ENCODE measurements at regions not wholly inside any gene's neighbourhood (a gene's known extent, or its start where the extent isn't known, plus 50 kb on each side); places are given as distances from the start of the nearest gene placed in this dataset.

DNA sequence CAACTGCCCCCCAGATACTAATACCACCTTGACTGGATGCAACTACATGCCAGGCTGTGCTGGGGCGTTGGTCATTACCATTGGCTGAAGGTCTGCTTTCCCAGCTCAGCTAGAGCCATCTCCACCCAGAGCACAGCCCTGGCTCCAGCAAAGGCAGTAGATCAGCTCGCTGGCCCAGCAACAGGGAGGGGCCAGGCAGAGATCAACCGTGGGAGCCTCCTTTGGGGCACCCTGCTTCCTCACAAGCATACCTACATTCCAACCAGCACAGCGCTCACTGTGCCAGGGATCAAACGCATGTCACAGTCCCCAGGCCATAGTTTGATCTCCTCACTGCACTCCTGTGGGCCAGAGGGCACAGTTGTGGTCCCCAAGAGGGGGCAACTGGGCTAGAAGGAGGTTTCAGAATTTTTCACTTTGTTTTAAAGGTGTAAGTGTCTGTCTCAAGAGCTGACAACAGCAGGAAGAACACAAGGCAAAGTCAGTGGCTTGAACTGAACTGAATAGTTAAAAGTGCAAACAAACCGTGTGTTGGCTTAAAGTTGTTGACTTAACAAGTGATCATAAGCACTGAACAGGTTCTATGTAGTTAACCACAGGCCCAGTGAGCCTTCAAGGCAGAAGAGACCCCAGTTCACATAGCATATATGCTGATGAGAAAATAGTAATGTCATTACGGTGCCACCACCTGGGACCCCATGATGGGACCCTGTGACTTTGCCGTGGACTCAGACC is 70.1 kb upstream of the BZW1 start:
- Histone ChIP-seq H3K36me3 (no peaks in the 10 kb centered on the region), H3K4me1 (peaks cover 0 to 8% (median 0%) of the 10 kb centered on the region in 4 donors), H3K9me3 (no peaks in the 10 kb centered on the region), H3K4me3 (no peak overlapping the region), H3K27me3 (no peaks in the 10 kb centered on the region), H3K27ac (peak overlapping the region in 2 of 4 donors; percentile 50 to 54)
- no peak for TF ChIP-seq POLR2A (IDR thresholded peaks at IDR 0.05)
- TF ChIP-seq, protein P1, sequence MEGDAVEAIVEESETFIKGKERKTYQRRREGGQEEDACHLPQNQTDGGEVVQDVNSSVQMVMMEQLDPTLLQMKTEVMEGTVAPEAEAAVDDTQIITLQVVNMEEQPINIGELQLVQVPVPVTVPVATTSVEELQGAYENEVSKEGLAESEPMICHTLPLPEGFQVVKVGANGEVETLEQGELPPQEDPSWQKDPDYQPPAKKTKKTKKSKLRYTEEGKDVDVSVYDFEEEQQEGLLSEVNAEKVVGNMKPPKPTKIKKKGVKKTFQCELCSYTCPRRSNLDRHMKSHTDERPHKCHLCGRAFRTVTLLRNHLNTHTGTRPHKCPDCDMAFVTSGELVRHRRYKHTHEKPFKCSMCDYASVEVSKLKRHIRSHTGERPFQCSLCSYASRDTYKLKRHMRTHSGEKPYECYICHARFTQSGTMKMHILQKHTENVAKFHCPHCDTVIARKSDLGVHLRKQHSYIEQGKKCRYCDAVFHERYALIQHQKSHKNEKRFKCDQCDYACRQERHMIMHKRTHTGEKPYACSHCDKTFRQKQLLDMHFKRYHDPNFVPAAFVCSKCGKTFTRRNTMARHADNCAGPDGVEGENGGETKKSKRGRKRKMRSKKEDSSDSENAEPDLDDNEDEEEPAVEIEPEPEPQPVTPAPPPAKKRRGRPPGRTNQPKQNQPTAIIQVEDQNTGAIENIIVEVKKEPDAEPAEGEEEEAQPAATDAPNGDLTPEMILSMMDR (IDR thresholded peaks at IDR 0.05), result no peak
- no peak for DNase-seq

DNA sequence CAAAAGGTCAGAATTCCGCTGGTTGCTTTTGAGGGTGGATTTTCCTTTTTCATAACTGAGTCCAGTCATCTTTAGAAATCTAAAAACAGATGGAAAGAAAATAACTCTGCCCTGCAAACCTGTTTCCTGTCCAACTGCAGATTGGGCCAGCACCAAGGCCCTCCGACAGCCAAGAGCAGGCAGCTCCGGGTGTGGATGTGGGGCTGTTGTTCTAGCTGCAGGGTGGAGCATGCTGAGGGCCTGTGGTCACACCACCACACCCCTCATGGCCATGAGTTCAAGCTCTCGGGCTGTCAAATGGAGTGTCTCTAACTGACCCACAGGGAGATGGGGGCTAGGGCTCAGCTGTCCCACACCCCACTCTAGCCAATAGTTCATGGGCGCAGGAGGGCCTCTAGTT is 69.3 kb upstream of the BZW1 start:
- no peak for DNase-seq
- H3K27ac ChIP-seq, result no peak overlapping the region
- no peak overlapping the region for H3K4me3 ChIP-seq
- no peaks in the 10 kb centered on the region for H3K27me3 ChIP-seq
- no peaks in the 10 kb centered on the region for H3K36me3 ChIP-seq
- no peak for TF ChIP-seq POLR2A (IDR thresholded peaks at IDR 0.05)
- TF ChIP-seq, protein P1 (IDR thresholded peaks at IDR 0.05), result no peak
- no peaks in the 10 kb centered on the region for H3K9me3 ChIP-seq
- H3K4me1 ChIP-seq, result peaks cover 0 to 8% (median 0%) of the 10 kb centered on the region in 4 donors

DNA sequence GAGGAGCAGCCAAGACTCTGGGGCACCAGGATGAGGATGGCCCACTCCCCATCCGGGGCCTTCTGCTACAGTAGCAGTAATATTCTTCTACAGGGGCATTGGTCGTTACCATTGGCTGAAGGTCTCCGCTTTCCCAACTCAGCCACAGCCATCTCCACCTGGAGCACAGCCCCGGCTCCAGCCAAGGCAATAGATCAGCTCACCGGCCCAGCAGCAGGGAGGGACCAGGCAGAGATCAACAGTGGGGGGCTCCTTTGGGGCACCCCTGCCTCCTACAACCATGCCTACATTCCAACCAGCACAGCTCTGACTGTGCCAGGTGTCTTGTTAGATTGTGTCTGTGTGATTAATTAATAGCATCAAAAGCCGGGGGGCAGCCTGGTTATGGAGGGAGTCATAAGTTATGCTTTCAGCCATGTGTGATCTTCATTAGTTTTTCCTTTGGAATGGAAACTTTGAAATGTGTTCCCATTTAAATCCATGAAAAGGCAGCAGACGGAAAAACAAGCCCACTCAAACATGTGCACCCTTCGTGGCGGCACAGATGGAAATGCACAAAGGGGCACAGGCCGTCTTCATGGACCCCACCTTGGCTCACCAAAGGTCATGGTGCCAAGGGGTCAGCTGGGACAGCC is 68.6 kb upstream of the BZW1 start:
- TF ChIP-seq POLR2A (IDR thresholded peaks at IDR 0.05), result no peak
- TF ChIP-seq, protein P1 (IDR thresholded peaks at IDR 0.05), result no peak
- no peak for DNase-seq
- H3K4me1 ChIP-seq, result peaks cover 0 to 8% (median 0%) of the 10 kb centered on the region in 4 donors
- no peak overlapping the region for H3K4me3 ChIP-seq
- H3K9me3 ChIP-seq, result no peaks in the 10 kb centered on the region
- no peak overlapping the region for H3K27ac ChIP-seq
- no peaks in the 10 kb centered on the region for H3K27me3 ChIP-seq
- H3K36me3 ChIP-seq, result no peaks in the 10 kb centered on the region

DNA sequence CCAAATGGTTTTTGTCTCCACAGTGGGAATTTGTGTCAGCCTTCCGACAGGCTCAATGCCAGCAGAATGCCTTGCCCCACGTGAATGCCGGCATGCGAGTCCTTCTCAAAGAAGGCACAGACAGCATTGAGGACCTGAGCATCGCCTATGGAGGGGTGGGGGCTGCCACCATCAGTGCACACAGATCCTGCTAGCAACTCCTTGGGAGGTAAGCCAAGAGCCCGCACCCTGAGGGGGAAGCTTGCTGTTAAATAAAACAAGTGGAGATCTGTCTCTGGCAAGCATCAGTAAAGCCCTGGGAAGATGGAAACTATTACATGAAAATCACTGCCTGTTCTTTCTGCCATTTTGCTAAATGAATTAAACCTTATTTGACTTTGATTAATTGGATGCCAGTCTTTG is 67.5 kb upstream of the BZW1 start:
- no peaks in the 10 kb centered on the region for H3K27me3 ChIP-seq
- H3K4me1 ChIP-seq, result peaks cover 0 to 8% (median 0%) of the 10 kb centered on the region in 4 donors
- no peak for TF ChIP-seq POLR2A (IDR thresholded peaks at IDR 0.05)
- TF ChIP-seq, protein P1 (IDR thresholded peaks at IDR 0.05), result no peak
- no peak for DNase-seq
- H3K36me3 ChIP-seq, result no peaks in the 10 kb centered on the region
- H3K4me3 ChIP-seq, result no peak overlapping the region
- H3K9me3 ChIP-seq, result no peaks in the 10 kb centered on the region
- H3K27ac ChIP-seq, result no peak overlapping the region

DNA sequence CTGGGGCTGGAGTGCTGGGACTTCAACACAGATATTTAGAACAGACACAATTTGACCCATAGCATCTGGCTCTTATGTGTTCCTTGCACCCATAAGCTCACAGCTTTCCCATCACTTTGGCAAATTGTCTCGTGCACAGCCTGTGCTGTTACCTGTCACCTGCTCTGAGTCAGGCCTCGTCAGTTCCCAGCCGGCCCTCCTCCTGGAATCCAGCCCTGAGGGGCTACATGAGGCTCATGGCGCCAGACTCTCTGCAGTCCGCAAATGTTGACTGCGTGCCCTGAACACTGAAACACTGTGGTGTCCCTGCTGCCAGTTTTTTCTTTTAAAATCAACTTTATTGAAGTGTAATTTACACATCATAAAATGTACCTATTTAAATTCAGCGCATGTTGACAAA is 65.4 kb upstream of the BZW1 start:
- Histone ChIP-seq H3K27me3 (no peaks in the 10 kb centered on the region), H3K36me3 (no peaks in the 10 kb centered on the region), H3K4me3 (no peak overlapping the region), H3K27ac (no peak overlapping the region), H3K4me1 (peaks cover 0 to 3% (median 0%) of the 10 kb centered on the region in 4 donors), H3K9me3 (no peaks in the 10 kb centered on the region)
- DNase-seq, result no peak
- no peak for TF ChIP-seq POLR2A (IDR thresholded peaks at IDR 0.05)

All from Peyer's patch (tissue), 4 donors.